Stomach (tissue), 4 donors: ENCODE measurements at regions not wholly inside any gene's neighbourhood (a gene's known extent, or its start where the extent isn't known, plus 50 kb on each side); places are given as distances from the start of the nearest gene placed in this dataset.

Source experiments
- EP300 ChIP-seq: sonication (generic); formaldehyde crosslinking; IDR thresholded peaks from one replicate; pipeline ENCODE4 v1.6.1; 2017; ENCODE audit warnings: antibody characterized with exemption
- POLR2A ChIP-seq, 4 donors: fragments of 450-650 bp; IDR thresholded peaks; one replicate each; pipeline ENCODE4 v1.6.1; 2016; ENCODE audit warnings: antibody characterized with exemption in 4 of 4, control low read depth in 2 of 4, mild to moderate bottlenecking in 1 of 4, moderate library complexity in 1 of 4
- POLR2AphosphoS5 ChIP-seq, 3 donors: sonication (generic); formaldehyde crosslinking; IDR thresholded peaks; one replicate each; pipeline ENCODE4 v1.6.1; 2016; ENCODE audit warnings: antibody characterized with exemption in 3 of 3
- TF ChIP-seq, protein P1 (sequence below), 7 experiments: fragments of 450-650 bp in 4 of 7; fragments of 200-600 bp in 3 of 7; sonication (generic) in 3 of 7; IDR thresholded peaks; one replicate each; pipeline ENCODE4 v1.5.1; 2016 to 2019; ENCODE audit warnings: antibody characterized with exemption in 7 of 7, control low read depth in 2 of 7, mild to moderate bottlenecking in 1 of 7

DNA sequence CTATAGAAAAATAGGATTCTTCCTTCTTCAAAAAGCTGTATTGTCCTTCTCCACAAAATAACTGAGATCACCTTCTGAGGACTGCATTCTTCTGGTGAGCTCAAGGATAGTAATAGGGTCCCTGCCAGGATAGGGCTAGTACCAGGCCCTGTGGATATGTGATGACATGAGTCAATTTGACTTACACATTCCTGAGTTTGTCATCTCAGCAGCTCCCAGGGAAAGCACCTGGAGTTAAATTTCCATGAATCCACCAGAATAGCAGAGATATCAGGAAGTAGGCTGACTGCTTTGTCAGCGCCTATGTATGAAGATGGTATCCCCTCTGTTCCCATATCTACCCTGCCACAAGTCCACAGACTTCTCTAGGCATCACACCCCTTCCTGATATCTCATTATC is 225.8 kb downstream of the PMP22 start:
- TF ChIP-seq, protein P1, sequence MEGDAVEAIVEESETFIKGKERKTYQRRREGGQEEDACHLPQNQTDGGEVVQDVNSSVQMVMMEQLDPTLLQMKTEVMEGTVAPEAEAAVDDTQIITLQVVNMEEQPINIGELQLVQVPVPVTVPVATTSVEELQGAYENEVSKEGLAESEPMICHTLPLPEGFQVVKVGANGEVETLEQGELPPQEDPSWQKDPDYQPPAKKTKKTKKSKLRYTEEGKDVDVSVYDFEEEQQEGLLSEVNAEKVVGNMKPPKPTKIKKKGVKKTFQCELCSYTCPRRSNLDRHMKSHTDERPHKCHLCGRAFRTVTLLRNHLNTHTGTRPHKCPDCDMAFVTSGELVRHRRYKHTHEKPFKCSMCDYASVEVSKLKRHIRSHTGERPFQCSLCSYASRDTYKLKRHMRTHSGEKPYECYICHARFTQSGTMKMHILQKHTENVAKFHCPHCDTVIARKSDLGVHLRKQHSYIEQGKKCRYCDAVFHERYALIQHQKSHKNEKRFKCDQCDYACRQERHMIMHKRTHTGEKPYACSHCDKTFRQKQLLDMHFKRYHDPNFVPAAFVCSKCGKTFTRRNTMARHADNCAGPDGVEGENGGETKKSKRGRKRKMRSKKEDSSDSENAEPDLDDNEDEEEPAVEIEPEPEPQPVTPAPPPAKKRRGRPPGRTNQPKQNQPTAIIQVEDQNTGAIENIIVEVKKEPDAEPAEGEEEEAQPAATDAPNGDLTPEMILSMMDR (IDR thresholded peaks at IDR 0.05), result no peak
- TF ChIP-seq POLR2A (IDR thresholded peaks at IDR 0.05) (no peak), POLR2AphosphoS5 (IDR thresholded peaks at IDR 0.05) (no peak), EP300 (no peak)
